Fibroblast of lung (primary cell): ENCODE measurements at regions not wholly inside any gene's neighbourhood (a gene's known extent, or its start where the extent isn't known, plus 50 kb on each side); places are given as distances from the start of the nearest gene placed in this dataset.

Source experiments
- DNase-seq, 2 donors: peaks; one replicate each; pipeline versions ENCODE4 v3.0.0 to v3.0.0-alpha.2; 2010; ENCODE audit warnings: low read depth in 2 of 2
- H2AFZ ChIP-seq: 2 replicates; pipeline ENCODE4 v1.5.1; 2012; ENCODE audit warnings: low read length, control low read depth, inconsistent platforms
- H3K27ac ChIP-seq: 2 replicates; pipeline ENCODE4 v1.5.1; 2011; ENCODE audit warnings: low read length, control low read depth; ENCODE audit not compliant: insufficient read depth
- H3K27me3 ChIP-seq: 2 replicates; pipeline ENCODE4 v1.5.1; 2011; ENCODE audit warnings: mild to moderate bottlenecking, low read length; ENCODE audit not compliant: control insufficient read depth, insufficient read depth
- H3K36me3 ChIP-seq: 2 replicates; pipeline ENCODE4 v1.5.1; 2011; ENCODE audit warnings: low read length; ENCODE audit not compliant: control insufficient read depth, insufficient read depth
- H3K4me1 ChIP-seq: 2 replicates; pipeline ENCODE4 v1.5.1; 2011; ENCODE audit warnings: low read length; ENCODE audit not compliant: control insufficient read depth, insufficient read depth; ENCODE audit errors: extremely low read depth
- H3K4me2 ChIP-seq: 2 replicates; pipeline ENCODE4 v1.5.1; 2011; ENCODE audit warnings: low read length, control low read depth; ENCODE audit not compliant: insufficient read depth; ENCODE audit errors: extremely low read depth
- H3K4me3 ChIP-seq, 4 experiments: fragments of 200-600 bp in 1 of 4; sonication (generic) in 1 of 4; replicated peaks in 1 of 4; 2 replicates each; pipeline ENCODE4 v1.5.1; 2011 to 2016; ENCODE audit warnings: low read length in 4 of 4, low read depth in 3 of 4, mild to moderate bottlenecking in 3 of 4, control low read depth in 2 of 4, inconsistent platforms in 1 of 4, mixed read lengths in 1 of 4; ENCODE audit not compliant: insufficient read depth in 1 of 4; ENCODE audit errors: control extremely low read depth in 1 of 4
- H3K79me2 ChIP-seq: 2 replicates; pipeline ENCODE4 v1.5.1; 2012; ENCODE audit warnings: mild to moderate bottlenecking, low read length, inconsistent platforms; ENCODE audit not compliant: control insufficient read depth, insufficient read depth
- H3K9ac ChIP-seq: 2 replicates; pipeline ENCODE4 v1.5.1; 2011; ENCODE audit warnings: mild to moderate bottlenecking, low read length, control low read depth; ENCODE audit not compliant: insufficient read depth
- H3K9me3 ChIP-seq: 2 replicates; pipeline ENCODE4 v1.5.1; 2012; ENCODE audit warnings: low read depth, low read length; ENCODE audit not compliant: control insufficient read depth, insufficient read depth
- H4K20me1 ChIP-seq: 2 replicates; pipeline ENCODE4 v1.5.1; 2011; ENCODE audit warnings: low read length; ENCODE audit not compliant: control insufficient read depth, insufficient read depth; ENCODE audit errors: extremely low read depth
- CTCF ChIP-seq, 2 donors: IDR thresholded peaks in 1 of 2; conservative IDR thresholded peaks in 1 of 2; 1 replicate in 1 of 2; 2 replicates in 1 of 2; pipeline ENCODE4 v1.5.1; 2011 to 2012; ENCODE audit warnings: low read length in 2 of 2, control low read depth in 1 of 2, inconsistent platforms in 1 of 2, low read depth in 1 of 2, mild to moderate bottlenecking in 1 of 2
- EZH2 ChIP-seq: IDR thresholded peaks from 2 replicates; pipeline ENCODE4 v1.5.1; 2012; ENCODE audit warnings: low read length, control low read depth, mild to moderate bottlenecking; ENCODE audit errors: missing control alignments

- Histone ChIP-seq H3K27me3 (no peaks in the 10 kb centered on the region), H3K27ac (no peak overlapping the region), H3K4me3 (no peak overlapping the region), H3K4me2 (no peak overlapping the region), H3K9me3 (no peaks in the 10 kb centered on the region), H3K9ac (no peak overlapping the region), H3K36me3 (no peaks in the 10 kb centered on the region), H4K20me1 (no peaks in the 10 kb centered on the region), H3K79me2 (no peaks in the 10 kb centered on the region), H2AFZ (no peak overlapping the region), H3K4me1 (no peaks in the 10 kb centered on the region)
- DNase-seq = peak; percentile 2 to 6
- TF ChIP-seq CTCF (conservative IDR thresholded peaks at IDR 0.05 in 1 of 2, IDR thresholded peaks at IDR 0.05 in 1 of 2; ENCODE audit: low read depth in 1 of 2, low read length in 2 of 2) (no peak), EZH2 (no peak)
Measured at GRCh38 chr6:84278321-84278998, 51.0 kb upstream of the CEP162 start.
